Activated CD4-positive, alpha-beta T cell treated with anti-CD3 and anti-CD28 coated beads, Interleukin-2, amount 50 U/mL, for 4 hours (primary cell): ENCODE measurements at regions not wholly inside any gene's neighbourhood (a gene's known extent, or its start where the extent isn't known, plus 50 kb on each side); places are given as distances from the start of the nearest gene placed in this dataset.

Experiments
- DNase-seq, 2 experiments: peaks; one replicate each; pipeline ENCODE4 v3.0.0-alpha.2; 2020

- DNase-seq, result no peak
Observed at GRCh38 chr5:173785866-173786265, 102.3 kb upstream of the CPEB4 start.

GRCh38 chr5:173786286-173787187 lies 101.6 kb upstream of the CPEB4 start:
- no peak for DNase-seq

- DNase-seq, result no peak
Observed at GRCh38 chr5:173789031-173789920, 98.9 kb upstream of the CPEB4 start.

GRCh38 chr5:173790177-173790719 lies 97.9 kb upstream of the CPEB4 start:
- DNase-seq, result no peak

- DNase-seq, result no peak
Observed at GRCh38 chr5:173790836-173791546, 97.2 kb upstream of the CPEB4 start.

GRCh38 chr5:173791878-173792277 lies 96.3 kb upstream of the CPEB4 start:
- no peak for DNase-seq

- no peak for DNase-seq
Observed at GRCh38 chr5:173792781-173793547, 95.2 kb upstream of the CPEB4 start.

- DNase-seq, result no peak
Observed at GRCh38 chr5:173793648-173794548, 94.3 kb upstream of the CPEB4 start.

- no peak for DNase-seq
Observed at GRCh38 chr5:173794901-173795416, 93.2 kb upstream of the CPEB4 start.

GRCh38 chr5:173795601-173796000 lies 92.5 kb upstream of the CPEB4 start:
- DNase-seq, result no peak

GRCh38 chr5:173796721-173797495 lies 91.2 kb upstream of the CPEB4 start:
- no peak for DNase-seq

- no peak for DNase-seq
Observed at GRCh38 chr5:173798127-173798810, 89.9 kb upstream of the CPEB4 start.

GRCh38 chr5:173800340-173800739 lies 87.8 kb upstream of the CPEB4 start:
- DNase-seq, result no peak

- no peak for DNase-seq
Observed at GRCh38 chr5:173801006-173801405, 87.1 kb upstream of the CPEB4 start.

- DNase-seq, result no peak
Observed at GRCh38 chr5:173802670-173803165, 85.4 kb upstream of the CPEB4 start.

- no peak for DNase-seq
Observed at GRCh38 chr5:173804579-173804978, 83.6 kb upstream of the CPEB4 start.

GRCh38 chr5:173806270-173807035 lies 81.7 kb upstream of the CPEB4 start:
- no peak for DNase-seq

GRCh38 chr5:173807181-173807655 lies 80.9 kb upstream of the CPEB4 start:
- no peak for DNase-seq
